Brain microvascular endothelial cell (primary cell): ENCODE measurements at regions not wholly inside any gene's neighbourhood (a gene's known extent, or its start where the extent isn't known, plus 50 kb on each side); places are given as distances from the start of the nearest gene placed in this dataset.
A peak's percentile ranks its signal among the peaks of the same experiment; 100 is the strongest.

Source experiments
- DNase-seq: peaks from one replicate; pipeline ENCODE4 v3.0.0-alpha.2; 2020
- H3K27ac ChIP-seq: fragments of 250-450 bp; sonication (Bioruptor Pico); 2 replicates; pipeline ENCODE4 v1.5.1; 2020; ENCODE audit warnings: mild to moderate bottlenecking, moderate library complexity
- H3K27me3 ChIP-seq: fragments of 250-450 bp; sonication (Bioruptor Pico); replicated peaks from 2 replicates; pipeline ENCODE4 v1.5.1; 2020; ENCODE audit warnings: mild to moderate bottlenecking
- H3K36me3 ChIP-seq: fragments of 250-450 bp; sonication (Bioruptor Pico); replicated peaks from 2 replicates; pipeline ENCODE4 v1.5.1; 2020; ENCODE audit warnings: mild to moderate bottlenecking
- H3K4me3 ChIP-seq: 2 replicates; pipeline ENCODE4 v1.5.1; 2011; ENCODE audit warnings: low read depth, mild to moderate bottlenecking, control low read depth, low read length, moderate library complexity
- CTCF ChIP-seq: IDR thresholded peaks from 2 replicates; pipeline ENCODE4 v1.5.1; 2011; ENCODE audit warnings: low read depth, mild to moderate bottlenecking, moderate library complexity, low read length, control low read depth, inconsistent platforms; ENCODE audit errors: missing control alignments
- in situ Hi-C: cut with HindIII; loops from 2 replicates; pipeline ENCODE4 v1.10.0; 2017; ENCODE audit warnings: low sequenced_read_pairs, low pct_ligation_motif_present

- no peak for DNase-seq
- Histone ChIP-seq H3K4me3 (no peak overlapping the region), H3K36me3 (no peaks in the 10 kb centered on the region), H3K27ac (no peak overlapping the region), H3K27me3 (no peaks in the 10 kb centered on the region)
- TF ChIP-seq CTCF, result no peak
- in situ Hi-C loops, result no loop called here
Measured at GRCh38 chr21:31473685-31474345, 129.8 kb upstream of the TIAM1 start.

DNA sequence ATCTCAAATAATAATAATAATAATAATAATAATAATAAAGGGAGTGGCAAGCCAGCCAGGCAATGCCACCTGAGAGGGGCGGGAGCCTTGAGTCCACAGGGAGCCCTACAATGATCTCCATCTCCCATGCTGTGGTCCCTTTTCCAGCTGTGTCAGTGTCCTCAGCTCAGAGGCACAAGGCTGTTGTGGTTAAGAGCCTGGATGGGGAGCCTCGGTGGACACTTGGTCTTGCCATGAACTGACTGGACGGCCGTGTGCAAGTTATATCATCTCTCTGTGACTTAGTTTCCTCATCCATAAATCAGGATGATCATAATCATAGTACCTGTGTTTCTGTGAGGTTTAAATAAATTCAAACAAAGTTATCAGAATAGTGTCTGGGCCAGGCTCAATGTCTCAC, 127.8 kb upstream of the TIAM1 start:
- no peak for TF ChIP-seq CTCF
- in situ Hi-C loops, result no loop called here
- Histone ChIP-seq H3K4me3 (no peak overlapping the region), H3K36me3 (no peaks in the 10 kb centered on the region), H3K27ac (no peak overlapping the region), H3K27me3 (no peaks in the 10 kb centered on the region)
- DNase-seq, result no peak

DNA sequence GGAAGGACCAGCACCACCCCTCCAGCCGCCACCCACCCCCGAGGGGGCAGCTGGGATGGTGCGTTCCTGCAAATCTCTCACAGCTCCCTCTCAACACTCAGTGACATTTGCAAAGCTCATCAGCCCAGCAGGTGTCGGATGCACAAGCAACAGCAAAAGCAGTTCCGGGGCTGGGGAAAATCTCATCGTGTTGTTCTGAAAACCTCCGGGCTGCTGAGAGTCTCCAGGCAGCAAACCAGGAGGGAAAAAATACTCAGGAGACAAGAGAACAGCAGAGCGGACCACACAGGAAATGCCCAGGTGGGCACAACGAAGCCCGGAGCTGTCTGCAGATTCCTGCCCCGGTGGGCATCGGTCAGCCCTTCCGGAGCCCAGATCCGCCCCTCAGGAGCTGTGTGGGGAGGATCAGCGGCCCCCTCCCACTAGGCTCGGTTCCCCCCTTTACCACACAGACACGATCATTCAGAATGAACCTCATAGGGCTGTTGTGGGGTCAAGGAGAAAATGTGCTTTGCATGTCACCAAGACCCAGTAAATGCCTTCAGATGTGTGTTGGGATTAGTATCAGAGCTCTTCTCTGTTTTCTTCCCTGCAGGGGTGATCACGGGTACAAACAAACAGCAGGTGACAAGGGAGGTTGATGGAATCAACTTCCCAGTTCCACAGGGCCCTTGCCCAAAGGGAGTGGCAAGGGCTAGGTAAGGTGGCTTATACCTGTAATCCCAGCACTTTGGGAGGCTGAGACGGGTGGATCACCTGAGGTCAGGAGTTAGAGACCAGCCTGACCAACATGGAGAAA, 127.0 kb upstream of the TIAM1 start:
- no peak for DNase-seq
- no peaks in the 10 kb centered on the region for H3K27me3 ChIP-seq
- H3K4me3 ChIP-seq, result no peak overlapping the region
- TF ChIP-seq CTCF, result no peak
- no peaks in the 10 kb centered on the region for H3K36me3 ChIP-seq
- no peak overlapping the region for H3K27ac ChIP-seq
- in situ Hi-C loops, result no loop called here

- DNase-seq, result no peak
- Histone ChIP-seq H3K36me3 (no peaks in the 10 kb centered on the region), H3K27me3 (no peaks in the 10 kb centered on the region), H3K27ac (no peak overlapping the region), H3K4me3 (no peak overlapping the region)
- no peak for TF ChIP-seq CTCF
- in situ Hi-C loops, result no loop called here
Measured at GRCh38 chr21:31460980-31461379, 116.9 kb upstream of the TIAM1 start.

DNA sequence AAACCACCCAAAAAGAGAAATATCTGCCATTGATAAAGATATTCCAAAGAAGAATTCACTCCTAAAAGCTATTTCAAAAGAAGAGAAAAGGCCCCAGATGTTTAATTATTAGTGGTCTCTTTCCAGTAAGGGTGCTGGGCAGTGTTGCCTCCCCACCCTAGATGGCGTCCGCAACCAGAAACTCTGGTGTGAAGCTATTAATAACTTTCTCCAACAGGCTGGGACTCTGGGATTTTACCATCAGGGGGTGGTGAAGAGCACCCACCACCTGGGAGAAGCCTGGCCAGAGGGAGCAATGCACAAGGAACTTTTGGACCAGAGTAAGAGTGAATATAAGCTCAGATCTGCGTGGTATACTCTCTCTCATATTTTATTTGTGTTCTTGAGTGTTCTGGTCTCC, 115.4 kb upstream of the TIAM1 start:
- Histone ChIP-seq H3K4me3 (no peak overlapping the region), H3K27ac (no peak overlapping the region), H3K27me3 (no peaks in the 10 kb centered on the region), H3K36me3 (no peaks in the 10 kb centered on the region)
- DNase-seq, result no peak
- peak; percentile 17 for TF ChIP-seq CTCF
- in situ Hi-C loops, result no loop called here

GRCh38 chr21:31457675-31458074, 113.6 kb upstream of the TIAM1 start:
- Histone ChIP-seq H3K36me3 (no peaks in the 10 kb centered on the region), H3K27me3 (no peaks in the 10 kb centered on the region), H3K4me3 (no peak overlapping the region), H3K27ac (no peak overlapping the region)
- in situ Hi-C loops, result no loop called here
- no peak for DNase-seq
- peak; percentile 11 for TF ChIP-seq CTCF
